Breast epithelium (tissue), 4 donors: ENCODE measurements at regions not wholly inside any gene's neighbourhood (a gene's known extent, or its start where the extent isn't known, plus 50 kb on each side); places are given as distances from the start of the nearest gene placed in this dataset.

Experiments
- DNase-seq, 2 donors: peaks; one replicate each; pipeline ENCODE4 v3.0.0-alpha.2; 2019; ENCODE audit warnings: low spot score in 2 of 2
- H3K27ac ChIP-seq, 2 donors: fragments of 200-600 bp; sonication (generic) in 1 of 2; one replicate each; pipeline ENCODE4 v1.5.1; 2016 to 2019; ENCODE audit warnings: mild to moderate bottlenecking in 1 of 2
- H3K27me3 ChIP-seq, 2 donors: fragments of 200-600 bp; sonication (generic) in 1 of 2; one replicate each; pipeline versions ENCODE4 v1.5.1 to v1.6.0; 2017 to 2019; ENCODE audit warnings: control low read depth in 1 of 2, mild to moderate bottlenecking in 1 of 2
- H3K36me3 ChIP-seq: fragments of 200-600 bp; one replicate; pipeline ENCODE4 v1.5.1; 2019
- H3K4me1 ChIP-seq, 2 donors: fragments of 200-600 bp; sonication (generic); one replicate each; pipeline ENCODE4 v1.5.1; 2016 to 2019; ENCODE audit warnings: control low read depth in 1 of 2
- H3K4me3 ChIP-seq, 3 donors: fragments of 200-600 bp; sonication (generic); 1 replicate in 2 of 3; 2 replicates in 1 of 3; pipeline ENCODE4 v1.5.1; 2016 to 2019; ENCODE audit warnings: mild to moderate bottlenecking in 3 of 3, moderate library complexity in 2 of 3
- H3K9me3 ChIP-seq, 2 donors: fragments of 200-600 bp; sonication (generic) in 1 of 2; one replicate each; pipeline ENCODE4 v1.5.1; 2016 to 2019; ENCODE audit warnings: control low read depth in 1 of 2
- POLR2A ChIP-seq: fragments of 450-650 bp; IDR thresholded peaks from one replicate; pipeline ENCODE4 v1.6.1; 2016; ENCODE audit warnings: antibody characterized with exemption, mild to moderate bottlenecking, moderate library complexity
- POLR2AphosphoS5 ChIP-seq, 3 donors: sonication (generic); formaldehyde crosslinking; IDR thresholded peaks; one replicate each; pipeline ENCODE4 v1.6.1; 2017; ENCODE audit warnings: antibody characterized with exemption in 3 of 3
- intact Hi-C: fragments of 100-400 bp; cut with DNase I; formaldehyde crosslinking; loops from one replicate; pipeline ENCODE4 v1.15.1; 2023; ENCODE audit warnings: low total_unique reads
- TF ChIP-seq, protein P1 (sequence below), 3 donors: fragments of 450-650 bp; IDR thresholded peaks; one replicate each; pipeline ENCODE4 v1.5.1; 2016 to 2017; ENCODE audit warnings: antibody characterized with exemption in 3 of 3, mild to moderate bottlenecking in 3 of 3, moderate library complexity in 3 of 3

GRCh38 chr2:120815292-120815691 is 79.6 kb downstream of the GLI2 start:
- TF ChIP-seq POLR2A (no peak), POLR2AphosphoS5 (IDR thresholded peaks at IDR 0.05) (no peak)
- TF ChIP-seq, protein P1, sequence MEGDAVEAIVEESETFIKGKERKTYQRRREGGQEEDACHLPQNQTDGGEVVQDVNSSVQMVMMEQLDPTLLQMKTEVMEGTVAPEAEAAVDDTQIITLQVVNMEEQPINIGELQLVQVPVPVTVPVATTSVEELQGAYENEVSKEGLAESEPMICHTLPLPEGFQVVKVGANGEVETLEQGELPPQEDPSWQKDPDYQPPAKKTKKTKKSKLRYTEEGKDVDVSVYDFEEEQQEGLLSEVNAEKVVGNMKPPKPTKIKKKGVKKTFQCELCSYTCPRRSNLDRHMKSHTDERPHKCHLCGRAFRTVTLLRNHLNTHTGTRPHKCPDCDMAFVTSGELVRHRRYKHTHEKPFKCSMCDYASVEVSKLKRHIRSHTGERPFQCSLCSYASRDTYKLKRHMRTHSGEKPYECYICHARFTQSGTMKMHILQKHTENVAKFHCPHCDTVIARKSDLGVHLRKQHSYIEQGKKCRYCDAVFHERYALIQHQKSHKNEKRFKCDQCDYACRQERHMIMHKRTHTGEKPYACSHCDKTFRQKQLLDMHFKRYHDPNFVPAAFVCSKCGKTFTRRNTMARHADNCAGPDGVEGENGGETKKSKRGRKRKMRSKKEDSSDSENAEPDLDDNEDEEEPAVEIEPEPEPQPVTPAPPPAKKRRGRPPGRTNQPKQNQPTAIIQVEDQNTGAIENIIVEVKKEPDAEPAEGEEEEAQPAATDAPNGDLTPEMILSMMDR (IDR thresholded peaks at IDR 0.05): no peak
- DNase-seq: no peak
- H3K36me3 ChIP-seq: no peaks in the 10 kb centered on the region
- H3K4me3 ChIP-seq: no peak overlapping the region
- no peaks in the 10 kb centered on the region for H3K4me1 ChIP-seq
- no peak overlapping the region for H3K27ac ChIP-seq
- H3K9me3 ChIP-seq: no peaks in the 10 kb centered on the region
- no peaks in the 10 kb centered on the region for H3K27me3 ChIP-seq
- intact Hi-C loops: no loop called here

GRCh38 chr2:120817136-120817955 is 81.7 kb downstream of the GLI2 start:
- Histone ChIP-seq H3K4me3 (no peak overlapping the region), H3K27me3 (no peaks in the 10 kb centered on the region), H3K27ac (no peak overlapping the region), H3K9me3 (no peaks in the 10 kb centered on the region), H3K36me3 (no peaks in the 10 kb centered on the region), H3K4me1 (no peaks in the 10 kb centered on the region)
- intact Hi-C loops: no loop called here
- DNase-seq: no peak
- no peak for TF ChIP-seq POLR2AphosphoS5 (IDR thresholded peaks at IDR 0.05)
- no peak for TF ChIP-seq POLR2A
- TF ChIP-seq, protein P1 (IDR thresholded peaks at IDR 0.05): no peak

DNA sequence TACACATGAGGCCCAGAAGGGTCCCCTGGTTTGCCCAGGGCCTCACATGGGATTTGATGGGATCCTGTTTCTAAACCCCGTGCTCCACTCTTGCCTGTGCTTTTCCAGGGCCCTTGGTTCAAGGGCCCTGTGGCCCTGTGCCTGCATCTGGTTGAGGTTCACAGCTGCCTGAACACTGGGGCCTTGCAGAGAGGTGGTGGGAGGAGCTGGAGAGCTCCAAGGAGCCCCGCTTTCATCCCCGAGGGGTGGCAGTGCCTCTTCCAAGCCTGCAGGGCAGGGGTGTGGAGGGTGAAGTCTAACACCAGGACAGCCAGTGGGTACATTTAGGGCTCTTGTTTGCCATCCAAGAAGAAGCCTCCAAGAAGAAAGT is 82.3 kb downstream of the GLI2 start:
- Histone ChIP-seq H3K9me3 (no peaks in the 10 kb centered on the region), H3K27ac (no peak overlapping the region), H3K4me3 (no peak overlapping the region), H3K4me1 (no peaks in the 10 kb centered on the region), H3K36me3 (no peaks in the 10 kb centered on the region), H3K27me3 (no peaks in the 10 kb centered on the region)
- TF ChIP-seq POLR2AphosphoS5 (IDR thresholded peaks at IDR 0.05) (no peak), POLR2A (no peak)
- TF ChIP-seq, protein P1 (IDR thresholded peaks at IDR 0.05): no peak
- DNase-seq: no peak
- intact Hi-C loops: no loop called here

- Histone ChIP-seq H3K4me3 (no peak overlapping the region), H3K27ac (no peak overlapping the region), H3K4me1 (no peaks in the 10 kb centered on the region), H3K9me3 (no peaks in the 10 kb centered on the region), H3K27me3 (no peaks in the 10 kb centered on the region), H3K36me3 (no peaks in the 10 kb centered on the region)
- intact Hi-C loops: no loop called here
- no peak for DNase-seq
- TF ChIP-seq, protein P1 (IDR thresholded peaks at IDR 0.05): no peak
- TF ChIP-seq POLR2AphosphoS5 (IDR thresholded peaks at IDR 0.05) (no peak), POLR2A (no peak)
Measured at GRCh38 chr2:120818441-120818920, 82.8 kb downstream of the GLI2 start.

DNA sequence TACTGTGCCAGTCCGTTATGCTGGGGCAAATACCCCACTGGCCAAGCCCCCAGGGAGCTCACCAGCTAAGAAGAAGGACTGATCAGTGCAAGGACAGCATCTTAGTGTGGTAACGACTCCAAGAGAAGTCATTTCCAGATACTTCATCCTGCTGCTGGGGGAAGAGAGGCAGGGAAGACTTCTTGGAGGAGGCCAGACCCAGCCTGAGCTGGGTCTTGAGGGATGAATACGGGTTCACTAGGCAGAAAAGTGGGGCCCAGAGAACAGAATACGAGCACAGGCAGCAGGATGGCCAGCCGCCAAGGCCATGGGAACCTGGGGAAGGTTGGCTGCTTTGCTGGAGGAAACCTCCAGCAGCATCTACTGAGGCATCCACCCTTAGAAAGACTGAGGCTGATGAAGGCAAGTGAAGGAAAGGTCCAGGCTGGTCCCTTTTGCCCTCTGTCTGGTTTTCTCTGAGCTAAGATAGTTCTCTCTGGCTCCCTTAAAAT is 84.1 kb downstream of the GLI2 start:
- intact Hi-C loops: no loop called here
- Histone ChIP-seq H3K4me1 (no peaks in the 10 kb centered on the region), H3K27ac (peak overlapping the region in 1 of 2 donors; percentile 74)

More for the DNA sequence above, 84.1 kb downstream of the GLI2 start:
- Histone ChIP-seq H3K36me3 (no peaks in the 10 kb centered on the region), H3K9me3 (no peaks in the 10 kb centered on the region), H3K27me3 (no peaks in the 10 kb centered on the region), H3K4me3 (no peak overlapping the region)
- TF ChIP-seq POLR2AphosphoS5 (IDR thresholded peaks at IDR 0.05) (no peak), POLR2A (no peak)
- TF ChIP-seq, protein P1 (IDR thresholded peaks at IDR 0.05): no peak
- DNase-seq: no peak
